GM19035 (cell line): ENCODE measurements at regions not wholly inside any gene's neighbourhood (a gene's known extent, or its start where the extent isn't known, plus 50 kb on each side); places are given as distances from the start of the nearest gene placed in this dataset.

Experiments used
- ATAC-seq: cut with Tn5 transposase; IDR thresholded peaks from one replicate; pipeline ENCODE4 v1.9.1; 2021; ENCODE audit not compliant: unreplicated experiment

DNA sequence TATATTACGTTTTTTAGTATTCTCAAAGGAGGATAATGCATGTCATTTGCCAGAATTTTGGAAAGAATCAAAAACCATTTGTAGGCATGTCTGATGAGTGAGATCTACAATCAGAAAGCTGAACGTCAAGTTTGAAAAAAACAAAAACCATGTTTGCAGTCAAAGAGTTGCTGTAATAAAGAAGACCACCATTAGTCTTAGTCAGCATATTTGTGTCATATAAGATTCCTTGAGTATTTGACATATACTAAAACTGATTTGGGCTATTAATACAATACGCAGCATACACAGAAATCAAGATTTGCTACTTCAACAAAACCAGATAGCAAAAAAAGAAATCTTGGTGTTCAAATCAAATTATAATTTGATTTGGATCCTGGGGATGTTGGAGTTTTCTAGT lies 247.5 kb downstream of the SAMD5 start:
- no peak for ATAC-seq

DNA sequence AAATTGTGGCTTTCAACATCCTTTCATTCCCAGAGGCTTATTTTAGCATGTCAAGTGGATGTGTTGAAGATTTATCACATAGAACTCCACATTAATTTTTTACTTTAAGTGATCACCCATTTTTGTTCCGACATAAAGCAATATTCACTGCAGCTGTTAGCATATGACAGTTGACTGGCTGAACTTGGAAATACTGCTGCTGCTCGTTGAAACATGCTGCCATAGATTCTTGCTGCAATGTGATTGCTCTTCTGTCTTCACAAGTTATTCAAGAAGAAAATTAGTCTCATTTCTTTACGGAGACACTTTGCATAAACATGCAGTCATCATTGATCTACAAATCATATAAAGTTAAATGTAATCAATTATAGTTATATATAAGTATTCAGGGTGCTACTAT lies 248.4 kb downstream of the SAMD5 start:
- no peak for ATAC-seq

DNA sequence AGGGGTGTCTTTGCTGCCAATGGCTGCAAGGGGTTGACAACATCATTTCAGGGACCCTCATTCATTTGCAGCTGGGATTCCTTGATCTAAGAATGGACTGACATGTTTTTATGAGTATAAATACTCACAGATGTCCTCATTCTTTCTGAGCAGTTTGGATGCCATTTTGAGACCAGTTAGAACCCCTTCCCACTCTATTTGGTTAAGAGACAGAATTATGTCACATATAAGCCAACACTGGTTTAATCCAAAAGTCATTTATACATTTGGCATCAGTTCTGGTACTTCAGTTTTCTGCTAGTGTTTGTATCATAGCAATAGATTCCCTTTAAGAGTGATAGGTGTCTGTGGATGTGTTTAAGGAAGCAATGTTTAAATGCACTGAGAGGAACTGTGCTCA lies 248.8 kb downstream of the SAMD5 start:
- no peak for ATAC-seq

DNA sequence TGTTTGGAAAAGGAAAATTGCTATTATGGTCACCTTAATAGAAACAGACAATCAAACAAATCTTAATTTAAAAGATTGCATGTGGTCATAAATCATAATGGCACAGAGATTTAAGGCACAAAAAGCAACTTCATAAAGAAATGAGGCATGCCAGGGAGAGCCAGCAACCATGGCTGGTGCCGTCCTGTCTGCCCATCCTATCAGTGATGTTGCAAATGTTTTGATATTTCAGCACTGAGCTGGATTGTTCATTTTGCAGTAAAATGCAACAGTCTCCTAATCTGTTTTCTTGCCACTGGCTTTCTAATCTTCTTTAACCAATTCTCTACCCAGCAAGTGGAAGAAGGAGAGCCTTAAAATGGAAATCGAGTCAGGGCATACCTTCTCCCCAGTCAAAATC lies 249.8 kb downstream of the SAMD5 start:
- no peak for ATAC-seq

DNA sequence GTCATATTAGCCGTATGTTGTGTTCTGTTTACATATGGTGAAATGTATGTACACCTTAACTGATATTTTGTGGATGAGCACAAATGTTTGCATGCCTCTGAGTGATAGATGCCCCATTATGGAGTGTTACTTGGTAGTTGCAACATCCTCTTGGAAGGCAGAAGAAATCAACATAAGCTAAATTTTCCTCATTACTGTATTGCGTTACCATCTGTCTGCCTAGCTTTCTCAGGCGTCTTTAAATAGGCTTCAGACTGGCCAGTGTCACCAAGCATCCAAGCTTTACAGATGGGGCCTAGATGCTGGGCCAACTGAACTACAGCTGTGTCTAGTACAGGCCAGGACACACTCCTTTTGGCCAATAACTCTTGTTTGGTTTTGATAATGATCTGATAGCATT lies 250.6 kb downstream of the SAMD5 start:
- ATAC-seq = no peak

DNA sequence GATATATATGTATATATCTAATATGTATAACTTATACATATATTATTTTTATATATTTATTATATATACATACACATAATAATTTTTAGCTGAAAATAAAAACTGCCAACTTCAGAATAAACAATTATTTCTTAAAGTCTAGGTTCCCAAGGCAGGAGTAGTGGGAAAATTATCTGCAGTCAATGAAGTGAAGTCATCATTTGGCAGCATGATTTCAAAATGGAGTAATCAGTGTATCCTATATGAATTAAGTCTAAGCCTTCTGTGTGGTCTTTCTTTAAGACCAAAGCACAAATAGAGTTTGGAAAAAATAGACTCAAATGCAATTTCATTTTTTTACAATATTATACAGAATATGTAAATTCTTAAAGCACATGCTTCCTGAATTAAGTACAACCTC lies 251.0 kb downstream of the SAMD5 start:
- ATAC-seq = no peak

DNA sequence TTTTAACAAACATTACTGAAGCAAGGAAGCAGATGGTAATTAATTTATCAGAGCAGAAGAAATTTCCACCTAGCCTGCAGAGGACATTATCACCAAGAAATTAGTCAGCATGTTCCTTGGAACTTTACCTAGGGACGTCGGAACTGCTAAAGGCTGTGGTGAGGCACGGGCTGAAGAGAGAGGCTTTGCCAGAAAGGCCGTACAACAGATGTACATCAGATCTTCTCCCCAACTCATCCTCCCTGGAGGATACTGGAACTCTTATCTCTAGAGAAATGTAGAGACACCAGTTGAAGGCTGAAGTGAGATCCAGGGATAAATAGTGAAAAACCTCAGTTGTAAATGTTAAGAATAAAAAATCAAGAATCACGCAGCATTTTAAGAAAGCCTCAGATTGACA lies 257.1 kb downstream of the SAMD5 start:
- ATAC-seq = no peak

DNA sequence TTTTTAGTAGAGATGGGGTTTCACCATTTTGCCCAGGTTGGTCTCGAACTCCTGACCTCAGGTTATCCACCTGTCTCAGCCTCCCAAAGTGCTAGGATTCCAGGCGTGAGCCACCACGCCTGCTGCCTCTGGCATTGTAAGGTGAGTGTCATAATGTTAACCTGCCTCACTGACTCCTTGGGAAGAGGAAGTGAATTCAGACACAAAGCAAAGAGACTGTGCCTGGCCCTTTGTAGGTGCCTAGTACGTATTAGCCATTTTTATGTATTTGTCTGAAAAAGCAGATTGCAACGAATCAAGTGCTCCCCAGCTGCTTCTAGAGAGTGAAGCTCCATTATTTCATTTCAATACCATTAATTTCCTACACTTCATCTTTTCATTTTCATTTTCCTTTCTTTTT lies 260.5 kb downstream of the SAMD5 start:
- no peak for ATAC-seq

DNA sequence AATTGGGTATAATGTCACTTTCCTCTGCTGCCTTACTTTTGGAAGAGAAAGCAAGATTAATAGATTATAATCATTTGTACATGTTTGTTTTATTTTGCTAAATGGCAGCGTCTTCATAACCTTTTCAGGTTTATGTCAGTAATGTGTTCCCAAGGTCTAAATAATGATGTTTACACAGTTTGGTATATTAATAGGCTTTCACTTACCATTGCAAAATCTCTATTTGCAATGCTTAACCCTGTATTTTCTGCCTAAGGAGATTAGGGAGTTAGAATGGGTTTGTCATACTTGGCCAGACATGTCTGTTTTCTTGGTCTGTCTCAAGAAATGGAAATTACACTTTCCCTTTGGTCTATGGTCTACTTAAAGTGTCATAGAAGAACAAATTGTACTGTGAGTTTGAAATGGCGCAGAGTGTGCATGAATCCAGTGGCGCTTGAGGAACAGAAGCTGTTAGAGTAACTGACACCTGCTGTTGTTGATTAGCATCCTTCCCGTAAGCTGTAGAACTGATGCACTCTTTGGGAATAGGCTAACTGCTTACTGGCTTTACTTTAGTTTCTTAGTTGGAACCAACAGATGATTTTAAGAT lies 261.1 kb downstream of the SAMD5 start:
- no peak for ATAC-seq

DNA sequence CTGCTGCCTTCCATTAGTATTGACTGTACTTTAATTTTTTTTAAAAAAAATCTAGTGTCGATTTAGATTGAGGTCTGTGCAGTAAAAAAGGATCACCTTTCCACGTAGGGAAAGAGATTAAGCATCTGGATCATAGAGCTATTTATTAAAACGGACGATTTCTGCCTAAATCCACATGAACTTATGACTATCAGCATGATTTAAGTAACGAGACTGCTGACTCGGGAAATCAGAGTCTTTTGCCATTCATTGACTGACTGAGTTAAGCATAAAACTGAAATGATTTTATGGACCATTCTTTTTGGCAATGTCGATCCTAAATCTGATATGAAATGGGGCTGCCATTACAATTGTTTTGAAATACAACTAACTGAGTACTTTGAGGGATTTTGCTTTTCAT lies 261.7 kb downstream of the SAMD5 start:
- no peak for ATAC-seq

DNA sequence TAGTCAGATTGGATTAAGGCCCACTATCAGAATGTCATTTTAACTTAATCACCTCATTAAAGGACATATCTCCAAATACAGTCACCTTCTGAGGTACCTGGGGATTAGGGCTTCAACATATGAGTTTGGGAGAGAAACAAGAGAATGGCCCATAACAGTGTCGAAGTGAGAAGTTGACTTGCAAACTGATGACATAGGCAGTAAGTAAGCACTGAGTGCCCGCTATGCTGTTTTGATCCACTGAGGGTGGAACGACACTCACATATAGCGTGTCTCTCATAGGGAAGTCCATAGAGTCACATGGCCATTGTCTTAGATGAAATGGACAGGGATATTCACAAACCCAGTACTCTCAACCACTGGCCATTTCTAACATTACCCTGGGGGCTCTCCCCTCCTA lies 264.2 kb downstream of the SAMD5 start:
- ATAC-seq = no peak

DNA sequence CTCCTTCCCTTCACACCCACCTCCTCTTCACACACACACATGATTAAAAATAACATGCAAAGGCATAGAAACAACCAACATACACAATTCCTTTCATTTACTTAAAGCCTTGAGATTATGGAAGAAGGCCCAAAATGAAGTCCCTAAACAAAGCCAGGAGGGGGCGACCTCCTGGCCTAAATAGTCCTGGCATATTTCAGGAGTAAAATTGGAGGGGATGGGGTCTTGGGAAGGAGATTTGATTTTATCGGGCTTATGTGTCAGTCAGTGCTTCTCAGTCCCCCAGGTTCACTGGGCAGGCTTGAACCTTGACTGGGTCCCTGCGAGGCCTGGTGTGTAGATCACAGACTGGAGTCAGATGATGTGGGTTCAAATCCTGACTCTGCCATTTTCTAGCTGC lies 266.4 kb downstream of the SAMD5 start:
- no peak for ATAC-seq

DNA sequence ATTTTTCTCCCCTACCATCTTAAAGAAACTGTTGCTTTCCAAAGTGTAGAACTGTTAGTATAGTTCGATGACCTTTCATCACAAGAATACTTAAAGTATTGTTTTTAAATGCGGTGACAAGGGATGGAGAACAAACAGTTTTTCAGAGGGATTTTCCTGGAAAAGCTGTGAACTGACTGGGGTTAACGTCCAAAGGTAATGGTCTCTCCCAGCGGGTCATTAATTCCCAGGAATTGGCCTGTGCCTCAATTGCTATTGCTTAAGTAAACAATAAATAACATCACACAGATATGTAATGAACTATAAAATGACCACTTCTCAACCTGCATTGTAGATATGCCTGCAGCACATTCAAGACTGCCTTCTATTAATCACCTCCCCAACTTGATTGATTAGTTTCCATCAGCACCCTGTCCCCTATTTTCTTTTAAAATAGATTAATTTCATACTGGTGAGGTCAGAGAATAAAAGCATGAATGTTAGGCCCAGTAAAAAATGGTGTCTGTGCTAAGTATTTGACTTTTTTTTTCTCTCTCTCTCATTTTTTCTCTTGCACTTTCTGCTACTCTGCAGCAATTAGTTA lies 268.2 kb downstream of the SAMD5 start:
- no peak for ATAC-seq

DNA sequence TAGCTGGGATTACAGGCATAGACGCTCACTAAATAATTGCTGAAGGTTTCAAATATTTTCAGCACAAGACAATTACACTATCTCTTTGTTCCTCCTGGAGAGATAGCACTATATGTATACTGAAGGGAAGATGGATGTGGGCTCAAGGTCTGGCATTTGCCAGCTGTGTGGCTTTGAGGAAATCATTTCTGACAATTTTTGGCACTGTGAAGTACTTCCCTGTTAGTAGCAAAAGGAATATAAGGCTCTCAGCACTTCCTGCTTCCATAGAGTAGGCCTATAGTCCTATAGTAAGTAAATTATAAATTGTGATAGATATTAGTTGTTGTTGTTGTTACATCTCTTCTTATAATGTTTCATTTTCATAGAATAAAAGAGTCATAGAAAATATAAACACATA lies 271.1 kb downstream of the SAMD5 start:
- ATAC-seq = no peak

DNA sequence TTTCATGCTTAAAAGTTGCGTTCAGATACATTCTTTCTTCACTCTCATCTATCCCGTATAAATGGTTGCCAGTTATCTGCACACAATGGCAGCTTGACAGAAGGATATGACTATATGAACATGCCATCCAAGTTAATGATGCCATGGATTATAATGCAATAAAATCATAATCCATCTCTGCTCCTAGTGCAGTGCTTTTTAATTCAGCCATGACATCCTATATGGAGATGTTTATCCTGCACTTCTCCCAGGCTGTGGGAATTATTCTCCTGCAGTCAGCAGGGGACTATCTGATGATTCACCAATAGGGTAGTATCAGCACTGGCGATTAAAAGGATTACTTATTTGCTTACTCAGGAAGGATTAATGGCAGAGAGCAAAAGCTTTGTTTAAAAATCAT lies 273.8 kb downstream of the SAMD5 start:
- ATAC-seq = no peak

DNA sequence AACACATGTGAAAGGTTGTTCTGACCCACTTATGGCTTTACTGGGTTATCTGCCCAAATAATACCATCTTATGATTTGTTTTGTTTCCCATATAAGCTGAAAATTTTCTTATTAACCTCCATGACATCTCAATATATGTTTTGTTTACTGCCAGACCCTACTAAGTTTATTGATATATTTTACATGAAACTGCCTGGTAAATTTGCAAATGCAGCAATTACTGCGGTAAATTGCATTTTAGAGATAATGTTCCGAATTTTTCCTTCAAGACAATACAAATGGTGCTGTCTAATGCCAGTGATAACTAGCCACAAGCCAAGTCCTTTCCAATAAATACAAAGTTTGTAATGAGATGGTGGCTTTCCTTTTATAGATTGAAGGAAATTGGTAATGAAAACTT lies 275.9 kb downstream of the SAMD5 start:
- no peak for ATAC-seq

DNA sequence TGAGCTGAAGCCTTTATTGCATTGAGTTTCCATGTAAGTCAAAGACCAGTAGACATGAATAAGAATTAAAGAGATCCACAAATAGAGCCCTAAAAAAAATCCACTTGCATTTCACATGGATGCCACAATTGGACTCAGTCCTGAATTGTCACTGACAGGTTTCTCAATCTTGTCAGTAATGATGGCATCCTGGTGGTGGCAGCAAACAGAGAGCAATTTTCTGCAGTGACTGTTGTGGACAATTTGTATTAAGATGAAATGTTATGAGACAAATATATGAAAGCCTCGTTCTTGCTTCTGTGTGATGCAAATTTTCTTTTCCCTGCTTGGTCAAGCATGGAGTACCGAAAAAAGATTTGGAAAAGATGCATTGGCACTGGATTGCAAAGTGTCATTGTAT lies 278.9 kb downstream of the SAMD5 start:
- no peak for ATAC-seq

DNA sequence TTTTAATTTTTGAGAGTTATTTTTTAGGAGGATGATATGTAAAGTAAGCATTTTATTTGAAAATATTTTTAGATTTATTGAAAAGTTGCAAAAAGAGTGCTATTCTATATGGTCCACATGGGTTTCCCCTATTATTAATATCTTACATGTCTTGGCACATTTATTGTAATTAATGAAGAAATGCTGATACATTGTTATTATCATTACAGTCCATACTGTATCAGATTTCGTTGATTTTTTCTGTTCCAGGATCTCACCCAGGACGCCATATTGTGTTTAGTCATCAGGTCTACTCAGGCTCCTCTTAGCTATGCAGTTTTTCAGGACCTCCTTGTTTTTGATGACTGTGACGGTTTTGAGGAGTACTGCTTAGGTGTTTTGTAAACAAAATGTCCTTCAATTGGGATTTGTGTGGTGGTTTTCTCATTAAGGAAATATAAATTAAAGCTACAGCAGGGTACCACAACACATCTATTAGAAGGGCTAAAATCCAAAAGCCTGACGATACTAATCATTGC lies 281.0 kb downstream of the SAMD5 start:
- ATAC-seq = no peak

DNA sequence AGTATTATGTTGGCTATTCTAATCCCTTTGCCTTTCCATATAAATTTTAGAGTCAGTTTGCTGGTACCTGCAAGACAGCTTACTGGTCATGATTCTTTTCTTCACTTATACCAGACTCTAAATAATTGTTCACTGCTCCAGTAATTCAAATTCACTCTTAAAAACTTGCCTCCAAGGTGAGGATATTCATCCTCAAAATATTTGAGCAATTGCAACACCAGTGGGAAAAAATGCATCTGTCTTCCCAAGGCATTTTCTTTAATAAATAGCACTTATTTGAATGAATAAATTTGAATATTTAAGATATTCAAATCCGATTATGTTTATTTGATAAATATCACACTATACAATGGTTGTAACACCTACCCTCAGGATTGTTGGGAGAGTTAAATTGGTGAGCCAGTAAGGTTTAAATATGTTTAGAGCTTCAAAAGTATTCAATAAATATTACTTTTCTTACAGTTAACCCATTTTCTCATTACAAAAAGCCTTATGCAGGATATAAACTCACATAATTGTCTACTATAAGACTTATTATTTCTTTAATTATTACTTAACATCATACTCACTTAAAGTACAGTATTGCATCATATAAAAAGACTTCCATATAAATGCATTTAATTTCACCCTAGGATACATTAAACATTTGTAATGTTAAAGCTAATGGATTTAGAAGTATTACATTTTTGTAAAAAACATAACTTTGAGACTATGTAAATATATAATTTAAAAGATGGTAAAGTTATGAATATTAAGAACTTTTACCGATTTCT lies 285.6 kb downstream of the SAMD5 start:
- ATAC-seq = no peak

DNA sequence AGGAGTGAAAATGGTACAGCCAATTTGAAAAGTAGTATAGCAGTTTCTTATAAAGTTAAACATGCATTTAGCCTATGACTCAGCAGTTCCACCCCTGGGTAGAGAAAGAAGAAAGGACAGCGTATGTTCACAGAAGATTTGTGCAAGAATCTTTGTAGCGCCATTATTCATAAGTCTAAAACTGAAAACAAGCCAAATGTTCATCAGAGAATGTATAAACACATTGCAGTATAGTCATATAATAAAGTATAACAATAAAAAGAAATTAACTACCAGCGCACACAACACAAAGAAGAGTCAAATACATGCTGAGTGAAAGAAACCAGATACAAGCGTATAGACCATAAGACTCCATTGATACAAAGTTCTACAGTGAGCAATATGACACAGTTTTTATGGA lies 294.0 kb downstream of the SAMD5 start:
- no peak for ATAC-seq

DNA sequence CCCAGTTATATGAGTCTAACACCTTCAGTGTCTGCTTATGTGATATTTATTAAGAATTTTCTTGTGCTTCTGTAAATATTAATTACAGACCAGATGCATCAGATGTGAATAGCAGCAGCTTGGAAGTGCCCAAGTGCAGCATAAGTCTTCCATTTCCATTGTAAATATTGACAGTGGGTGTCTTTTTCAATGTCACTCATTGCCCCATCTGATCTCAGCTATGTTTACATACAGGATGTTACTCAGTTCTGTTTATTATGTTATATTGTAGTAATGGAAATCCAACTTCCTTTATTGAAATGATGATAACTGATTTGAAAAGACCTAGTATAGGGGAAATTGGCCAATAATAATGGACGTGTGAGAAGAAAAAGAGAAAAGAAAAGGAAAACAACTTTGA lies 296.7 kb downstream of the SAMD5 start:
- no peak for ATAC-seq

DNA sequence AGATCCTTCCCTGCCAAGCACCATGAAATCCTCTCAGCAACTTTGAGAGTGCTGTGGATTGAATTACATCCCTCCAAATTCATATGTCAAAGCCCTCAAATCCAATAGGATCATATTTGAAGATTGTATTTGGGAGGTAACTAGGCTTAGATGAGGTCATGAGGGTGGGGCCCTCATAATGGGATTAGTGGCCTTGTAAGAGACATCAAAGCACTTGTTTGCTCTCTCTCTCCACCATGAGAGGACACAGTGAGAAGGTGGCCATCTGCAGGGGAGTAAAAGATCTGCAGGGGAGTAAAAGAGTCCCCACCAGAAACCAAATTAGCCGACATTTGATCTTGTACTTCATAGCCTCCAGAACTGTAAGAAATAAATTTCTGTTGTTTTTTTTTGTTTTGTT lies 298.2 kb downstream of the SAMD5 start:
- ATAC-seq = no peak

DNA sequence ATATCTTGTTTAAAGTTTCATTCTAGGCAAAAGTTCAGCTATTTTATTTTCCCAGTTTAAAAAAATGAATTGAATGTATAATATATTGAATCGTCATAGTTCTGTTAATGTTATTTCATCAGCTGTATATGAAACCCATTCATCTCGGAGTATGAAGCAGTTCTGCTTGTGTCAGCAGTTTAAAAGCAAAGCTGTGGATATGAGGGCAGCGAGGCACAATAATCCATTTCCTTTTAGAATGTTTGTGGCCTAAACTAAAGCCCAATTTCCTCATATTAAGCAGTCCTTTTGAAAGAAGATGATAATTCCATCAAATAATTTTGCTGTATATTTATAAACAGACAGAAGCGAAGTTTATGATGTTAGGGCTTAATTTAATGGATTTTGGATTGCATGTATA lies 300.1 kb downstream of the SAMD5 start:
- no peak for ATAC-seq
